Hepatocyte (in vitro differentiated cells): ENCODE measurements at regions not wholly inside any gene's neighbourhood (a gene's known extent, or its start where the extent isn't known, plus 50 kb on each side); places are given as distances from the start of the nearest gene placed in this dataset.

Source experiments
- EZH2 ChIP-seq: fragments of 200-600 bp; sonication (generic); IDR thresholded peaks from 2 replicates; pipeline ENCODE4 v1.6.1; 2016; ENCODE audit warnings: antibody characterized with exemption, mild to moderate bottlenecking, borderline replicate concordance
- EZH2phosphoT487 ChIP-seq: fragments of 200-600 bp; sonication (generic); IDR thresholded peaks from one replicate; pipeline ENCODE4 v1.6.1; 2018; ENCODE audit warnings: antibody characterized with exemption, mild to moderate bottlenecking, low read depth, moderate library complexity; ENCODE audit not compliant: unreplicated experiment, severe bottlenecking
- TF ChIP-seq, protein P1 (sequence below): fragments of 200-600 bp; sonication (generic); IDR thresholded peaks from 2 replicates; pipeline ENCODE4 v1.5.1; 2016; ENCODE audit warnings: antibody characterized with exemption, mild to moderate bottlenecking; ENCODE audit not compliant: poor library complexity

GRCh38 chr17:74072340-74072739, 131.1 kb upstream of the RPL38 start:
- TF ChIP-seq, protein P1, sequence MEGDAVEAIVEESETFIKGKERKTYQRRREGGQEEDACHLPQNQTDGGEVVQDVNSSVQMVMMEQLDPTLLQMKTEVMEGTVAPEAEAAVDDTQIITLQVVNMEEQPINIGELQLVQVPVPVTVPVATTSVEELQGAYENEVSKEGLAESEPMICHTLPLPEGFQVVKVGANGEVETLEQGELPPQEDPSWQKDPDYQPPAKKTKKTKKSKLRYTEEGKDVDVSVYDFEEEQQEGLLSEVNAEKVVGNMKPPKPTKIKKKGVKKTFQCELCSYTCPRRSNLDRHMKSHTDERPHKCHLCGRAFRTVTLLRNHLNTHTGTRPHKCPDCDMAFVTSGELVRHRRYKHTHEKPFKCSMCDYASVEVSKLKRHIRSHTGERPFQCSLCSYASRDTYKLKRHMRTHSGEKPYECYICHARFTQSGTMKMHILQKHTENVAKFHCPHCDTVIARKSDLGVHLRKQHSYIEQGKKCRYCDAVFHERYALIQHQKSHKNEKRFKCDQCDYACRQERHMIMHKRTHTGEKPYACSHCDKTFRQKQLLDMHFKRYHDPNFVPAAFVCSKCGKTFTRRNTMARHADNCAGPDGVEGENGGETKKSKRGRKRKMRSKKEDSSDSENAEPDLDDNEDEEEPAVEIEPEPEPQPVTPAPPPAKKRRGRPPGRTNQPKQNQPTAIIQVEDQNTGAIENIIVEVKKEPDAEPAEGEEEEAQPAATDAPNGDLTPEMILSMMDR, result no peak
- TF ChIP-seq EZH2phosphoT487, result no peak
- no peak for TF ChIP-seq EZH2
